ENCODE measurements at regions not wholly inside any gene's neighbourhood (a gene's known extent, or its start where the extent isn't known, plus 50 kb on each side); places are given as distances from the start of the nearest gene placed in this dataset.

GRCh38 chr7:79854621-79855020 is 280.0 kb upstream of the GNAI1 start:
- TF ChIP-seq, protein P1, sequence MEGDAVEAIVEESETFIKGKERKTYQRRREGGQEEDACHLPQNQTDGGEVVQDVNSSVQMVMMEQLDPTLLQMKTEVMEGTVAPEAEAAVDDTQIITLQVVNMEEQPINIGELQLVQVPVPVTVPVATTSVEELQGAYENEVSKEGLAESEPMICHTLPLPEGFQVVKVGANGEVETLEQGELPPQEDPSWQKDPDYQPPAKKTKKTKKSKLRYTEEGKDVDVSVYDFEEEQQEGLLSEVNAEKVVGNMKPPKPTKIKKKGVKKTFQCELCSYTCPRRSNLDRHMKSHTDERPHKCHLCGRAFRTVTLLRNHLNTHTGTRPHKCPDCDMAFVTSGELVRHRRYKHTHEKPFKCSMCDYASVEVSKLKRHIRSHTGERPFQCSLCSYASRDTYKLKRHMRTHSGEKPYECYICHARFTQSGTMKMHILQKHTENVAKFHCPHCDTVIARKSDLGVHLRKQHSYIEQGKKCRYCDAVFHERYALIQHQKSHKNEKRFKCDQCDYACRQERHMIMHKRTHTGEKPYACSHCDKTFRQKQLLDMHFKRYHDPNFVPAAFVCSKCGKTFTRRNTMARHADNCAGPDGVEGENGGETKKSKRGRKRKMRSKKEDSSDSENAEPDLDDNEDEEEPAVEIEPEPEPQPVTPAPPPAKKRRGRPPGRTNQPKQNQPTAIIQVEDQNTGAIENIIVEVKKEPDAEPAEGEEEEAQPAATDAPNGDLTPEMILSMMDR (IDR thresholded peaks at IDR 0.05), result no peak
- no peak for TF ChIP-seq EZH2phosphoT487 (IDR thresholded peaks at IDR 0.05)

Data from neural progenitor cell (in vitro differentiated cells).